ENCODE measurements at regions not wholly inside any gene's neighbourhood (a gene's known extent, or its start where the extent isn't known, plus 50 kb on each side); places are given as distances from the start of the nearest gene placed in this dataset.
A peak's percentile ranks its signal among the peaks of the same experiment; 100 is the strongest.

- DNase-seq: no peak
Measured at GRCh38 chr13:22336460-22336859, 665.6 kb downstream of the FGF9 start.

- no peak for DNase-seq
Measured at GRCh38 chr13:22357132-22357531, 686.3 kb downstream of the FGF9 start.

GRCh38 chr13:22369090-22369489, 698.2 kb downstream of the FGF9 start:
- no peak for DNase-seq

GRCh38 chr13:22369840-22370239, 699.0 kb downstream of the FGF9 start:
- DNase-seq: no peak

GRCh38 chr13:22372261-22372660, 701.4 kb downstream of the FGF9 start:
- DNase-seq: no peak

- no peak for DNase-seq
Measured at GRCh38 chr13:22375151-22375550, 704.3 kb downstream of the FGF9 start.

GRCh38 chr13:22387899-22388298, 717.0 kb downstream of the FGF9 start:
- DNase-seq: no peak

- peak; percentile 36 for DNase-seq
Measured at GRCh38 chr13:22399801-22400420, 729.0 kb downstream of the FGF9 start.

- DNase-seq: peak; percentile 21
Measured at GRCh38 chr13:22402682-22403081, 731.8 kb downstream of the FGF9 start.

- DNase-seq: no peak
Measured at GRCh38 chr13:22403144-22403543, 732.3 kb downstream of the FGF9 start.

- no peak for DNase-seq
Measured at GRCh38 chr13:22405891-22406290, 735.0 kb downstream of the FGF9 start.

GRCh38 chr13:22412452-22412851, 741.6 kb downstream of the FGF9 start:
- DNase-seq: no peak

GRCh38 chr13:22422023-22422422, 751.1 kb downstream of the FGF9 start:
- no peak for DNase-seq

- DNase-seq: no peak
Measured at GRCh38 chr13:22422712-22423111, 751.8 kb downstream of the FGF9 start.

- DNase-seq: no peak
Measured at GRCh38 chr13:22423261-22423660, 752.4 kb downstream of the FGF9 start.

GRCh38 chr13:22425087-22425486, 754.2 kb downstream of the FGF9 start:
- DNase-seq: no peak

- no peak for DNase-seq
Measured at GRCh38 chr13:22427066-22427465, 753.7 kb upstream of the SGCG start.

- DNase-seq: no peak
Measured at GRCh38 chr13:22427783-22428182, 753.0 kb upstream of the SGCG start.

- no peak for DNase-seq
Measured at GRCh38 chr13:22428188-22428828, 752.5 kb upstream of the SGCG start.

- no peak for DNase-seq
Measured at GRCh38 chr13:22432690-22433089, 748.1 kb upstream of the SGCG start.

GRCh38 chr13:22447132-22447886, 733.5 kb upstream of the SGCG start:
- DNase-seq: no peak

- DNase-seq: no peak
Measured at GRCh38 chr13:22449251-22449650, 731.5 kb upstream of the SGCG start.

GRCh38 chr13:22451327-22451741, 729.4 kb upstream of the SGCG start:
- peak; percentile 55 for DNase-seq

- DNase-seq: no peak
Measured at GRCh38 chr13:22454586-22454985, 726.2 kb upstream of the SGCG start.

All from femur (tissue), 1 donor.